WTC11 (cell line): ENCODE measurements at regions not wholly inside any gene's neighbourhood (a gene's known extent, or its start where the extent isn't known, plus 50 kb on each side); places are given as distances from the start of the nearest gene placed in this dataset.

ENCODE experiments used
- PREB ChIP-seq: sonication (generic); formaldehyde crosslinking; IDR thresholded peaks from 2 replicates; pipeline ENCODE4 v1.8.1; 2022; ENCODE audit warnings: mild to moderate bottlenecking, missing genetic modification reagents, moderate library complexity, borderline replicate concordance
- TEAD4 ChIP-seq: sonication (generic); formaldehyde crosslinking; IDR thresholded peaks from 2 replicates; pipeline ENCODE4 v1.8.0; 2022; ENCODE audit warnings: mild to moderate bottlenecking, missing genetic modification reagents
- TF ChIP-seq, protein P1 (sequence below): sonication (generic); formaldehyde crosslinking; IDR thresholded peaks from 2 replicates; pipeline ENCODE4 v1.8.0; 2023; ENCODE audit warnings: missing genetic modification reagents

- TF ChIP-seq, protein P1, sequence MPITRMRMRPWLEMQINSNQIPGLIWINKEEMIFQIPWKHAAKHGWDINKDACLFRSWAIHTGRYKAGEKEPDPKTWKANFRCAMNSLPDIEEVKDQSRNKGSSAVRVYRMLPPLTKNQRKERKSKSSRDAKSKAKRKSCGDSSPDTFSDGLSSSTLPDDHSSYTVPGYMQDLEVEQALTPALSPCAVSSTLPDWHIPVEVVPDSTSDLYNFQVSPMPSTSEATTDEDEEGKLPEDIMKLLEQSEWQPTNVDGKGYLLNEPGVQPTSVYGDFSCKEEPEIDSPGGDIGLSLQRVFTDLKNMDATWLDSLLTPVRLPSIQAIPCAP (CRISPR knock-in tag) = no peak
- TF ChIP-seq PREB (CRISPR knock-in tag) (no peak), TEAD4 (no peak)
Observed at GRCh38 chr4:53688186-53688790, 97.0 kb upstream of the LNX1 start.
